ENCODE measurements at regions not wholly inside any gene's neighbourhood (a gene's known extent, or its start where the extent isn't known, plus 50 kb on each side); places are given as distances from the start of the nearest gene placed in this dataset.

DNA sequence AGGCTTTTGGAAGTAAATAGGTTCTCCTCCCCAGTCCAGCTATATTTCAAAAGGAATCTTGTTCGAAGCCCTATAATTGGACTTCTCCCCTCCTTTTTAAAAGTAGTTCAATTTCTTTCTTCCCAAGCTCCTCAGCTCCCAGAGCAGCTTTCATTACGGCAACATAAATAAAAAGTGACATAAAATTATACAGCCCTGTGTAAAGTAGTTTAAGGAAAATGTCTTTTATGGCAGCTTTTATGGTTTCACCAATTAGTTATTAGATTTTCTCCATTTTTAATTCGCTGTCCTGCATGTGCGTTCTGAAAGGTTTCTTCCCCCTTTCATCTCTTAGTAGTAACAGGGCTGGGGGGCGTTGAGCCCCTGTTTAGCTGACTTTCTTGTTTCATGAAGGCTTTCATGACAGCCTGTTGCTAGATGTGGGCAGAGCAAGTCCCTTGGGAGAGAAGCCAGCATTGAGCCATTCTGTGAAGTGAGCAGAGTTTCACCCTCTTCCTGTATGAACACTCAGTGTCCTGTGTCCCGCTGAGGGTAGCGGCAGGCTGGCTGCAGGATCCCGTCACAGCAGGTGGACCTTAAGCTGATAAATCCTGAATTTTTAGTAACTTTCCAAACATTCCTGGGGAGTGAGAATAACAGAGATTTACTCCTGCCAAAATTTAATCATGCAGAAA, 229.7 kb upstream of the SPRED2 start:
- no peaks in the 10 kb centered on the region for H3K36me3 ChIP-seq (replicated peaks in 1 of 2; ENCODE audit: insufficient read depth in 1 of 2, low read depth in 2 of 2)
- H3K9me3 ChIP-seq = no peaks in the 10 kb centered on the region
- intact Hi-C loops (cut with DNase I) = no loop called here
- DNase-seq = no peak
- WGBS, 2 donors = 76% methylated on average over 8 of the region's 8 CpGs
- TF ChIP-seq, protein P1, sequence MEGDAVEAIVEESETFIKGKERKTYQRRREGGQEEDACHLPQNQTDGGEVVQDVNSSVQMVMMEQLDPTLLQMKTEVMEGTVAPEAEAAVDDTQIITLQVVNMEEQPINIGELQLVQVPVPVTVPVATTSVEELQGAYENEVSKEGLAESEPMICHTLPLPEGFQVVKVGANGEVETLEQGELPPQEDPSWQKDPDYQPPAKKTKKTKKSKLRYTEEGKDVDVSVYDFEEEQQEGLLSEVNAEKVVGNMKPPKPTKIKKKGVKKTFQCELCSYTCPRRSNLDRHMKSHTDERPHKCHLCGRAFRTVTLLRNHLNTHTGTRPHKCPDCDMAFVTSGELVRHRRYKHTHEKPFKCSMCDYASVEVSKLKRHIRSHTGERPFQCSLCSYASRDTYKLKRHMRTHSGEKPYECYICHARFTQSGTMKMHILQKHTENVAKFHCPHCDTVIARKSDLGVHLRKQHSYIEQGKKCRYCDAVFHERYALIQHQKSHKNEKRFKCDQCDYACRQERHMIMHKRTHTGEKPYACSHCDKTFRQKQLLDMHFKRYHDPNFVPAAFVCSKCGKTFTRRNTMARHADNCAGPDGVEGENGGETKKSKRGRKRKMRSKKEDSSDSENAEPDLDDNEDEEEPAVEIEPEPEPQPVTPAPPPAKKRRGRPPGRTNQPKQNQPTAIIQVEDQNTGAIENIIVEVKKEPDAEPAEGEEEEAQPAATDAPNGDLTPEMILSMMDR (IDR thresholded peaks at IDR 0.05) = no peak
- TF ChIP-seq POLR2A (IDR thresholded peaks at IDR 0.05) = no peak
- no peak overlapping the region for H3K4me3 ChIP-seq
- no peak for ATAC-seq
- no peaks in the 10 kb centered on the region for H3K4me1 ChIP-seq
- no peak overlapping the region for H3K27ac ChIP-seq
- no peaks in the 10 kb centered on the region for H3K27me3 ChIP-seq

DNA sequence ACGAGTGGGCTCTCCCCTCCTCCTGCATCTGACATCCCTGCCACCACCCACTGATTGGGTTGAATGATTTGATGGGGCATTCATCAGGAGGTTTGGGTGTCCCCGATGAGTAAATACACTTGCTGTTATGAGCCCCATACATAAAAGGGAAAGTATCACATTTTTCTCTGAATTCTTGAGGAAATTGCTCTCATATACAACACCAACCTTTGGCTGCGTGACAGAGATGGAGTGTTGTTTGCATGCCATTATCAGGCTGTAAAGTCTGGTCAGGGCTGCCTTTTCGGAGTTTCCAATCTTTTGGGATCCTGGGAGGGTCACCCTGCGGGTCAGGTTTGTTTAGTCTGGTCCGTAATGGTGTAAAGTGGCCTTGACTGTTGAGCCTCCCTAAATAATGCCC, 227.9 kb upstream of the SPRED2 start:
- Histone ChIP-seq H3K27ac (no peak overlapping the region), H3K4me3 (no peak overlapping the region), H3K36me3 (replicated peaks in 1 of 2; ENCODE audit: insufficient read depth in 1 of 2, low read depth in 2 of 2) (no peaks in the 10 kb centered on the region), H3K4me1 (peaks cover 14% of the 10 kb centered on the region), H3K27me3 (no peaks in the 10 kb centered on the region), H3K9me3 (no peaks in the 10 kb centered on the region)
- 43 to 56% methylated on average over 6 of the region's 6 CpGs for WGBS, 2 donors
- ATAC-seq = no peak
- TF ChIP-seq POLR2A (IDR thresholded peaks at IDR 0.05) = no peak
- TF ChIP-seq, protein P1 (IDR thresholded peaks at IDR 0.05) = no peak
- intact Hi-C loops (cut with DNase I) = no loop called here
- DNase-seq = no peak

DNA sequence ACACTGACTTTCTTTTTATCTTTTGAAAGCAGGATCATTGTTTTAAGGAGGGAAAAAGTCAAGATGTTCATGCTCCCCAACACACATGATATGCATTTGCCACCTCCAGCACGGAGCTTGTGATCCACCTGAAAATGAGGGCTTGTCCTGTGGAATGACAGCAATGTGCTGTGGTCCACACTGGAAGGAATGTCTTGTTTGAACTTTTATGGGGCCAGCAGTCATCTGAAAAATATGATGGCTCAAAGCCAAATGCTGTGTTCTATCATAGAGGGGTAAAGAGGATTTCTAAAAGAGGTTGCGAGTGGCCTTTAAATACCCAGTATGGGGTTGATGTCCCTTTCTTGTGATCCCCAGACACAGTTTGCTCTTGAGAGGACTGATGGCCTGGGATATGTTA, 226.5 kb upstream of the SPRED2 start:
- WGBS, 2 donors = 88 to 91% methylated on average over 2 of the region's 2 CpGs
- intact Hi-C loops (cut with DNase I) = no loop called here
- no peak for DNase-seq
- no peak overlapping the region for H3K4me3 ChIP-seq
- peaks cover 17% of the 10 kb centered on the region for H3K4me1 ChIP-seq
- TF ChIP-seq, protein P1 (IDR thresholded peaks at IDR 0.05) = no peak
- TF ChIP-seq POLR2A (IDR thresholded peaks at IDR 0.05) = no peak
- ATAC-seq = no peak
- H3K9me3 ChIP-seq = no peaks in the 10 kb centered on the region
- no peaks in the 10 kb centered on the region for H3K36me3 ChIP-seq (replicated peaks in 1 of 2; ENCODE audit: insufficient read depth in 1 of 2, low read depth in 2 of 2)
- no peak overlapping the region for H3K27ac ChIP-seq
- H3K27me3 ChIP-seq = no peaks in the 10 kb centered on the region

DNA sequence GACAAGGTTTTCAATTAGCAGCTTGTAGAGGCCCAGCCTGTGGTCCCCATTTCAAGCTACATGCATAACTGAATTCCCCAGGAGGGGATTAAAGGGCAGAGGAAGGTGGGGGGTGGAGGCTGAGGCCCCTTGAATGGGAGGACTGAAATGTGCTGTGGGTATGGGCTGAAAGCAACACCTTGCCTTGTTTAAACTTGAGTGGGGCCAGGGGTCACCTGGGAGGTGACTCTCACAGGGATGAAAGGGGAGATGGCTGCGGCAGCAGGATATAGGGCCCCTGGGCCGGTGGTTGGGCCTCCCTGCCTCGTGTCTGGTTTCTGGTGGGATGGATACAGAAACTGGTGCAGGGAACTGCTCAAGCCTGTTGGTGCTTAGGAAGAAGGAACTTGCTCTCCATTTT, 225.9 kb upstream of the SPRED2 start:
- Histone ChIP-seq H3K4me1 (peaks cover 17% of the 10 kb centered on the region), H3K27ac (no peak overlapping the region), H3K27me3 (no peaks in the 10 kb centered on the region), H3K9me3 (no peaks in the 10 kb centered on the region), H3K4me3 (no peak overlapping the region), H3K36me3 (replicated peaks in 1 of 2; ENCODE audit: insufficient read depth in 1 of 2, low read depth in 2 of 2) (no peaks in the 10 kb centered on the region)
- no peak for ATAC-seq
- 79 to 88% methylated on average over 3 of the region's 3 CpGs for WGBS, 2 donors
- intact Hi-C loops (cut with DNase I) = no loop called here
- no peak for TF ChIP-seq POLR2A (IDR thresholded peaks at IDR 0.05)
- TF ChIP-seq, protein P1 (IDR thresholded peaks at IDR 0.05) = no peak
- no peak for DNase-seq

DNA sequence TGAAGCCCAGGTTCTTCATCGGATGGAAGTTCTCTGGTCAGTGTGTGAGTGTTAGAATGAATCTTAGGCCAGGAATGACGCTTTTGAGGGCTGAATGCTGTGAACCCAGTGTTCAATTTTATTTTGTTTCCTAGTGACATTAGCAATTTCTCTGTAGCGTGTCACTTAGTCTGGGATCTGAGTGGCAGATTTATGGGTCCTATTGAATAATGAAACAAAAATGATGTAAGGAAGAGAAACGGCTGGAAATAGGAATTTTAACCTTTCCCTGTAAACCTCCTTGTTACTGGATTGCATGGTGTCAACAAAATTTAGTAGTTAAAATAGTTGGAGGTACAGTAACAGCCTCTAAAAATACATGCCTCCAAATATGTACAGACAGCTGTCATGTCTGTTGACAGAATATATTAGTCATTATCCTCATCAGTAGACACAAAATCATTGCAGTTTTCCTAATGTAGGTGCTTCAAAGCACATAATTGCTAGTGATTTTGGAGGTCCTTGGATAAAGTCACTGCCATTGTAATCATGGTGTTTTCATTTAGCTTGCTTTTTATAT, 223.8 kb upstream of the SPRED2 start:
- Histone ChIP-seq H3K4me1 (peaks cover 17% of the 10 kb centered on the region), H3K27ac (no peak overlapping the region), H3K36me3 (replicated peaks in 1 of 2; ENCODE audit: insufficient read depth in 1 of 2, low read depth in 2 of 2) (no peaks in the 10 kb centered on the region), H3K4me3 (no peak overlapping the region), H3K9me3 (no peaks in the 10 kb centered on the region), H3K27me3 (no peaks in the 10 kb centered on the region)
- no peak for ATAC-seq
- intact Hi-C loops (cut with DNase I) = no loop called here
- no peak for TF ChIP-seq POLR2A (IDR thresholded peaks at IDR 0.05)
- TF ChIP-seq, protein P1 (IDR thresholded peaks at IDR 0.05) = no peak
- DNase-seq = no peak
- 58 to 65% methylated on average over 4 of the region's 4 CpGs for WGBS, 2 donors
